K562 (cell line): ENCODE measurements at regions not wholly inside any gene's neighbourhood (a gene's known extent, or its start where the extent isn't known, plus 50 kb on each side); places are given as distances from the start of the nearest gene placed in this dataset.

Experiments
- ATAC-seq: fragments of 200-7000 bp; cut with Tn5 transposase; 3 replicates; pipeline ENCODE4 v1.9.1; 2020; ENCODE audit warnings: moderate library complexity
- BruUV-seq: library from RNA; stranded (reverse); fragments of 400-500 nt; replicated peaks from 2 replicates; lab custom pipeline; 2021; lab: Mats Ljungman, UMichigan
- CTCF ChIA-PET: fragments of 300-600 bp; formaldehyde crosslinking; extraction: SDS; loops from one replicate; lab custom pipeline; 2021; ENCODE audit warnings: low intra/inter-chr PET ratio; lab: Yijun Ruan, JAX
- POLR2A ChIA-PET: fragments of 300-600, 350-650 bp; sonication (Branson Sonifier 250); formaldehyde crosslinking; extraction: SDS; loops from one replicate; lab custom pipeline; 2021; ENCODE audit warnings: antibody characterized with exemption, inconsistent platforms; lab: Yijun Ruan, JAX
- DNase-seq, 4 experiments: peaks; one replicate each; pipeline versions ENCODE4 v3.0.0 to v3.0.0-alpha.2; 2011 to 2018; ENCODE audit warnings: low spot score in 3 of 4, mixed read lengths in 3 of 4; ENCODE audit errors: extremely low read depth in 1 of 4
- FAIRE-seq: peaks from 2 replicates; lab custom pipeline; 2011; peaks lifted over from hg19 to GRCh38; lab: Jason Lieb, UNC
- H2AFZ ChIP-seq: 2 replicates; pipeline ENCODE4 v1.6.0; 2011; ENCODE audit warnings: low read depth, low read length, control low read depth, inconsistent platforms
- H3K27ac ChIP-seq: fragments of 200-600 bp; 3 replicates; pipeline ENCODE4 v1.8.0; 2011; ENCODE audit warnings: low read depth, mild to moderate bottlenecking, control low read depth, inconsistent platforms, low read length, moderate library complexity, mixed read lengths; ENCODE audit errors: extremely low read depth
- H3K27me3 ChIP-seq, 2 experiments: fragments of 300-600 bp in 1 of 2; 2 replicates in 1 of 2; 3 replicates in 1 of 2; pipeline versions ENCODE4 v1.6.0 to v1.8.0; 2011; ENCODE audit warnings: inconsistent platforms in 2 of 2, low read length in 2 of 2, mild to moderate bottlenecking in 1 of 2, mixed read lengths in 1 of 2, moderate library complexity in 1 of 2; ENCODE audit not compliant: control insufficient read depth in 2 of 2, insufficient read depth in 2 of 2
- H3K36me3 ChIP-seq: fragments of 300-600 bp; 3 replicates; pipeline ENCODE4 v1.8.0; 2011; ENCODE audit warnings: mild to moderate bottlenecking, low read length, inconsistent platforms; ENCODE audit not compliant: control insufficient read depth, insufficient read depth
- H3K4me1 ChIP-seq, 2 experiments: fragments of 200-600 bp in 1 of 2; replicated peaks in 1 of 2; 2 replicates in 1 of 2; 3 replicates in 1 of 2; pipeline versions ENCODE4 v1.5.1 to v1.8.0; 2011; ENCODE audit warnings: inconsistent platforms in 2 of 2, low read length in 2 of 2, mild to moderate bottlenecking in 1 of 2, mixed read lengths in 1 of 2, moderate library complexity in 1 of 2; ENCODE audit not compliant: control insufficient read depth in 2 of 2, insufficient read depth in 2 of 2
- H3K4me2 ChIP-seq: 2 replicates; pipeline ENCODE4 v1.6.1; 2011; ENCODE audit warnings: low read length, control low read depth, inconsistent platforms, mixed read lengths; ENCODE audit not compliant: insufficient read depth
- H3K4me3 ChIP-seq: fragments of 200-600 bp; sonication (generic), shearing (Covaris generic); 2 replicates; pipeline ENCODE4 v1.5.1; 2016; ENCODE audit warnings: control low read depth, inconsistent platforms
- H3K79me2 ChIP-seq: fragments of 200-600 bp; 3 replicates; pipeline ENCODE4 v1.8.0; 2011; ENCODE audit warnings: low read length, inconsistent platforms; ENCODE audit not compliant: control insufficient read depth, insufficient read depth
- H3K9ac ChIP-seq, 2 experiments: 2 replicates each; pipeline versions ENCODE4 v1.6.0 to v1.6.1; 2011; ENCODE audit warnings: low read depth in 2 of 2, low read length in 2 of 2, control low read depth in 1 of 2, inconsistent platforms in 1 of 2, mild to moderate bottlenecking in 1 of 2, mixed read lengths in 1 of 2; ENCODE audit not compliant: insufficient read depth in 1 of 2
- H3K9me1 ChIP-seq: one replicate; pipeline ENCODE4 v1.6.0; 2011; ENCODE audit warnings: inconsistent platforms, mild to moderate bottlenecking, low read length, moderate library complexity; ENCODE audit not compliant: control insufficient read depth, insufficient read depth
- H3K9me3 ChIP-seq: replicated peaks from 2 replicates; pipeline ENCODE4 v1.5.1; 2011; ENCODE audit warnings: low read depth, low read length, inconsistent platforms; ENCODE audit not compliant: control insufficient read depth, insufficient read depth
- H4K20me1 ChIP-seq: replicated peaks from 2 replicates; pipeline ENCODE4 v1.6.1; 2011; ENCODE audit warnings: low read length, inconsistent platforms, mixed read lengths; ENCODE audit not compliant: control insufficient read depth, insufficient read depth
- CC2D1A ChIP-seq: fragments of 450-650 bp; IDR thresholded peaks from 2 replicates; pipeline ENCODE4 v1.6.1; 2017; ENCODE audit warnings: mild to moderate bottlenecking
- CHD2 ChIP-seq: IDR thresholded peaks from 2 replicates; pipeline ENCODE4 v1.6.1; 2011; ENCODE audit warnings: low read depth, low read length
- FOXA1 ChIP-seq: fragments of 450-650 bp; IDR thresholded peaks from 2 replicates; pipeline ENCODE4 v1.6.1; 2016; ENCODE audit warnings: mild to moderate bottlenecking, borderline replicate concordance
- ILF3 ChIP-seq: fragments of 450-650 bp; IDR thresholded peaks from 2 replicates; pipeline ENCODE4 v1.6.1; 2018; ENCODE audit warnings: antibody characterized with exemption, mild to moderate bottlenecking, moderate library complexity, borderline replicate concordance
- NFIC ChIP-seq: fragments of 450-650 bp; IDR thresholded peaks from 2 replicates; pipeline ENCODE4 v1.6.1; 2017; ENCODE audit warnings: mild to moderate bottlenecking, inconsistent platforms
- RUNX1 ChIP-seq: sonication (generic); IDR thresholded peaks from 2 replicates; pipeline ENCODE4 v1.6.1; 2016; ENCODE audit warnings: antibody characterized with exemption, low read depth
- SIRT6 ChIP-seq: IDR thresholded peaks from one replicate; pipeline ENCODE4 v1.6.1; 2012; ENCODE audit warnings: low read depth, mild to moderate bottlenecking, control low read depth, inconsistent platforms, low read length, moderate library complexity
- TBL1XR1 ChIP-seq, 2 experiments: IDR thresholded peaks; 2 replicates each; pipeline ENCODE4 v1.6.1; 2012; ENCODE audit warnings: improper control_type of control experiment in 2 of 2, low read length in 2 of 2, mild to moderate bottlenecking in 1 of 2
- ZNF785 ChIP-seq: fragments of 250-450 bp; sonication (Bioruptor Pico); IDR thresholded peaks from 2 replicates; pipeline ENCODE4 v1.4.0; 2020; ENCODE audit warnings: mild to moderate bottlenecking
- WGBS: fragments of 100-300 bp; shearing (Covaris generic); methylation state at CpG from one replicate; pipeline ENCODE4 v1.1.6; 2016; ENCODE audit warnings: low coverage, mixed read lengths; ENCODE audit not compliant: insufficient coverage; ENCODE audit errors: missing lambda C conversion rate; 5-methylcytosine and 5-hydroxymethylcytosine counted together
- in situ Hi-C: fragments of 300-500 bp; cut with MboI; formaldehyde crosslinking; loops from 4 replicates; pipeline ENCODE4 v1.15.0; 2018; ENCODE audit warnings: inconsistent platforms, mixed read lengths
- intact Hi-C: fragments of 100-400 bp; cut with micrococcal nuclease; formaldehyde crosslinking; loops from 2 replicates; pipeline ENCODE4 v1.14.2; 2022
- TF ChIP-seq, protein P1 (sequence below): sonication (generic); formaldehyde crosslinking; IDR thresholded peaks from 2 replicates; pipeline ENCODE4 v1.8.0; 2022; ENCODE audit warnings: mild to moderate bottlenecking, missing genetic modification reagents
- TF ChIP-seq, protein P2 (sequence below): fragments of 250-450 bp; sonication (Bioruptor Pico); IDR thresholded peaks from 2 replicates; pipeline ENCODE4 v1.5.0; 2021; ENCODE audit warnings: mild to moderate bottlenecking, moderate library complexity

DNA sequence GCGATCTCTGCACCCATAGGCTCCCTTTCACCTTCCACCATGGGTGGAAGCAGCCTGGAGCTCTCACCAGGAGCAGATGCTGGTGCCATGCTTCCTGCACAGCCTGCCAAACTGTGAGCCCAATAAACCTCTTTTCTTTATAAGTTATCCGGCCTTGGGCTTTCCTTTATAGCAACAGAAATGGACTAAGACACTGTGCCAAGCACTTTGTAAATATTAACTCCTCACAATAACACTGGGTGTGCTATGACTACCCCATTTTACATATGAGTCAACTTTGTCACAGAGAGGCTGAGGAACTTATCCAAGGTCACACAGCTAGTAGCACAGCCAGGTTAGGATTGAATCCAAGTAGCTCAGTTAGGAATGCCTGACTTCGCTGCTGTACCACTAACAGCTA lies 79.7 kb upstream of the KCNMA1 start (continued):
- TF ChIP-seq, protein P1, sequence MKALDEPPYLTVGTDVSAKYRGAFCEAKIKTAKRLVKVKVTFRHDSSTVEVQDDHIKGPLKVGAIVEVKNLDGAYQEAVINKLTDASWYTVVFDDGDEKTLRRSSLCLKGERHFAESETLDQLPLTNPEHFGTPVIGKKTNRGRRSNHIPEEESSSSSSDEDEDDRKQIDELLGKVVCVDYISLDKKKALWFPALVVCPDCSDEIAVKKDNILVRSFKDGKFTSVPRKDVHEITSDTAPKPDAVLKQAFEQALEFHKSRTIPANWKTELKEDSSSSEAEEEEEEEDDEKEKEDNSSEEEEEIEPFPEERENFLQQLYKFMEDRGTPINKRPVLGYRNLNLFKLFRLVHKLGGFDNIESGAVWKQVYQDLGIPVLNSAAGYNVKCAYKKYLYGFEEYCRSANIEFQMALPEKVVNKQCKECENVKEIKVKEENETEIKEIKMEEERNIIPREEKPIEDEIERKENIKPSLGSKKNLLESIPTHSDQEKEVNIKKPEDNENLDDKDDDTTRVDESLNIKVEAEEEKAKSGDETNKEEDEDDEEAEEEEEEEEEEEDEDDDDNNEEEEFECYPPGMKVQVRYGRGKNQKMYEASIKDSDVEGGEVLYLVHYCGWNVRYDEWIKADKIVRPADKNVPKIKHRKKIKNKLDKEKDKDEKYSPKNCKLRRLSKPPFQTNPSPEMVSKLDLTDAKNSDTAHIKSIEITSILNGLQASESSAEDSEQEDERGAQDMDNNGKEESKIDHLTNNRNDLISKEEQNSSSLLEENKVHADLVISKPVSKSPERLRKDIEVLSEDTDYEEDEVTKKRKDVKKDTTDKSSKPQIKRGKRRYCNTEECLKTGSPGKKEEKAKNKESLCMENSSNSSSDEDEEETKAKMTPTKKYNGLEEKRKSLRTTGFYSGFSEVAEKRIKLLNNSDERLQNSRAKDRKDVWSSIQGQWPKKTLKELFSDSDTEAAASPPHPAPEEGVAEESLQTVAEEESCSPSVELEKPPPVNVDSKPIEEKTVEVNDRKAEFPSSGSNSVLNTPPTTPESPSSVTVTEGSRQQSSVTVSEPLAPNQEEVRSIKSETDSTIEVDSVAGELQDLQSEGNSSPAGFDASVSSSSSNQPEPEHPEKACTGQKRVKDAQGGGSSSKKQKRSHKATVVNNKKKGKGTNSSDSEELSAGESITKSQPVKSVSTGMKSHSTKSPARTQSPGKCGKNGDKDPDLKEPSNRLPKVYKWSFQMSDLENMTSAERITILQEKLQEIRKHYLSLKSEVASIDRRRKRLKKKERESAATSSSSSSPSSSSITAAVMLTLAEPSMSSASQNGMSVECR (CRISPR knock-in tag) = no peak
- TF ChIP-seq FOXA1 = no peak
- TF ChIP-seq ZNF785 (CRISPR knock-in tag) = no peak
- TF ChIP-seq SIRT6 = no peak

DNA sequence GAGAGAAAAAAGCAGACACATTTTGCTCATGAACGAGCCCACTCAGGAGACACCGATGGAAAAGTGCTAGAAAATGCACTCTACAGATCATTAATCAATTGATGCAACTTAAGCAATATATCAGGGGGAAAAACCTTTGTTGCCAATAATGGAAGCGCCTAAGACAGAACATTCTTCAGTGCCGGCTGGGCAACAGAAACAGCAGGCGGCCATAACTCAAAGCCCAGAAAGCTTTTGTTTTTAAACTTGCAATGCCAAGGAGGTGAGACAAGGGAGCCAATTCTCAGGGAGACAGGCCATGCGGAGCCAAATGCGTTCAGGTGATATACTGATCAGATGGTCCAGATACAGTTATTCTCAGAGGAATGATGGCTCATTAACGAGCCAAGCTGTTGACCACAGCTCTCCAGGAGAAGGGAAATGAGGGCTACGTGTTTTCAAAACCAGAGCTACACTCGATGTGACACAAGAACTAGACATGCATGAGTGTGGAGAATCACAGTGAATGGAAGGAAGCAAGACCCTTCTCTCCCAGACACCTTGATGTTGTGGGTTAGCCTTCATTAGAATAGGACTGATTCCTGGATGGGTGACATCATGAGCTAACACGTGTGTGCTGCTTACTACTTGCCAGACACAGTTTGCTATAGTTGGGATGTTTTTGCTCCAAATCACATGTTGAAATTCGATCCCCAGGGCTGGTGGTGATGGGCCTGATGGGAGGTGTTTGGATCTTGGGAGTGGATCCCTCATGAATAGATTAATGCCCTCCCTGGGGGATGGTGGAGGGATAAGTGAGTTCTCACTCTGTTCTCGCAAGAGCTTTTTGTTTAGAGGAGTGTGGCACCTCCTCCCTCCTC lies 79.1 kb upstream of the KCNMA1 start:
- ATAC-seq (no peak), DNase-seq (no peak), FAIRE-seq (no peak)
- ChIA-PET CTCF (interaction anchor here (0.6 to 0.7 kb wide), 3 partner anchors 87 to 569 kb away, joined by 3 to 6 read pairs (median 3); no protein-coding TSS in a partner anchor), POLR2A (interaction anchor here (0.7 kb wide), 1 partner anchor 12 kb away, joined by 4 read pairs; no protein-coding TSS in a partner anchor)
- no TSS peak for BruUV-seq
- H3K36me3 ChIP-seq = no peaks in the 10 kb centered on the region
- in situ Hi-C loops (no loop called here), intact Hi-C loops (no loop called here)
- peaks cover 0 to 23% of the 10 kb centered on the region in 2 experiments; a peak in 3 of 5 replicates for H3K27me3 ChIP-seq
- H3K9ac ChIP-seq = no peak overlapping the region
- no peaks in the 10 kb centered on the region for H3K9me1 ChIP-seq
- H3K79me2 ChIP-seq = no peaks in the 10 kb centered on the region
- no peak overlapping the region for H3K27ac ChIP-seq
- H3K9me3 ChIP-seq = no peaks in the 10 kb centered on the region
- no peak overlapping the region for H3K4me3 ChIP-seq
- H4K20me1 ChIP-seq = no peaks in the 10 kb centered on the region
- H2AFZ ChIP-seq = no peak overlapping the region
- H3K4me1 ChIP-seq = peaks cover 0 to 3% of the 10 kb centered on the region in 2 experiments; a peak in 1 of 5 replicates
- no peak overlapping the region for H3K4me2 ChIP-seq
- WGBS = 2% methylated on average over 13 of the region's 13 CpGs
- no peak for TF ChIP-seq TBL1XR1 (IDR thresholded peaks at IDR 0.05; ENCODE audit: low read length in 2 of 2)
- TF ChIP-seq, protein P2, sequence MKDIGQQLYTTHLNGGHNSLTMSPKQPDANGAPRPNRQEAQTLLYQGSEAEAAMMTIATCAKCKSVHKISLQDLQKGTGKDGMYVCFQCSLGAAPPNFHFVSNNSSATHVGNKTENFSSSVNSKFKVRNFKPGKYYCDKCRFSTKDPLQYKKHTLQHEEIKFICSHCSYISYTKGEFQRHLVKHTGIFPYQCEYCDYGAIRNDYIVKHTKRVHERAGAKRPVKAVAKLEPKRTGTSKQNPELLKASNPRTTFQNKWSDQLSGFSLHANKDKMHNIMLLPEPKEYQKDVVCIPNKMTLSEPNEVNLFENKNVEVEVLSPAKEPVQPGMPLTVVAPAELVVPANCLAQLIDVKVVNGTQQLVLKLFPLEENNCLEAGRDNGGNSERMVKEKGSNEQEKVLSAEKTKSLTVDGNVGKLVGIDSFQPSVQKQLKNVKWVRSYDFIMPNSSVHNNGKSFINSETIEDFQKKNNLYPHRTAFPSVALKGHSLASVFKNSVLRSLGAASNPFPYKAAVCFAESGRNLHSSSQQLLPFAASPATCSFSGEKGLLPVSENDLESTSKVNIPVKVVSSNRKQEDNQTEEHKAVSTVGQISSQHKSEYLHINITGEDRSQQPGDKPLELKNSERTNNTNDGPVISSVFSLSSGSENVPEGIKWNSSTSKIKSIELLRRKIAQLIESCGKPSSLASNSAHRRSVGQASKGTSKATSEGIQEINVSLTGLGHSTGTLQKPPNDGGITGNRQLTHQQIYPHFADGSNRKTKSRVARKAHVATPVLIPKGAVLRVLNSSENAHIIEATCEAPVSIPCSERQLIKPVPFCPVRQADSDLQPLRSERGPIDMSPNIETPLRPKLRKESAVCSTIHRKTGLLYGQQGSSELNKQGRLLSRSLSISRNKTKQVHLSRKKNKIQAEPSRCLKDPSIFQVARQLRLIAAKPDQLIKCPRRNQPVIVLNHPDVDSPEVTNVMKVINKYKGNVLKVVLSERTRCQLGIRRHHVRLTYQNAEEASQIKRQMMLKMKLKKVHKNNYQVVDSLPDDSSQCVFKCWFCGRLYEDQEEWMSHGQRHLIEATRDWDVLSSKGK (CRISPR knock-in tag) = no peak
- TF ChIP-seq CHD2 = no peak
- no peak for TF ChIP-seq RUNX1
- TF ChIP-seq ILF3 = no peak
- TF ChIP-seq NFIC = no peak
- TF ChIP-seq CC2D1A = no peak
